ENCODE measurements at regions not wholly inside any gene's neighbourhood (a gene's known extent, or its start where the extent isn't known, plus 50 kb on each side); places are given as distances from the start of the nearest gene placed in this dataset.

DNA sequence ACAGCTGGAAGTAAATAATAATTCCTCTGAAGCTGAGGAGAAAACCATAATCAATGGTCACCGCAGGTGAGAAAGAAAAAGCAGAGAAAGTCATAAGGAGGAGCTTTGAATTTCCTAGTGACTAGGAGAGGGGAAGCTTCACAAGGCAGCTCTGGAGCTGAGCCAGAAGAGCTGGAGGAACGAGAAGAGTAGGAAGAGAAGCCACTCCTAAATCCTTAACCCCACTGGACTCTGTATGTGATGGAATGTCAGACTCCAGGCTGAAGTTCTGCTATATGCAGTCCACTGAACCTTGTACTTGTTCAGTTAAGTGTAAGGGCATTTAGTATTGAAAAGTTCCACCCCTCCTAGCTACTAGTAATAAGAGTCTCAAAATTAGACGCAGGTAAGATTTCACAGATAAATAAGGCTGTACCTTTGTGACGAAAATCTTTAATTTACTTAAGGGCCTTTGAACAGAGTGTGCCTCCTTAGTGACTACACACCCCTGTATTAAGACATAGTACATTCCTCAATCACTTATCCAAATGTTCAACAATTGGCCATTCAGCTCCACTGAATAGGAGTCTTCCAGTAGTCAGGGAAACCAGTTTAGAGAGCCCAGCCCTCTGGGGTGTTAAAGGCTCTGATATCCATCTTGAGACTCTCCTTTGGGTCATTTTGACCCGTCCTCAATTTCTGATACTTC, 71.4 kb upstream of the UFL1 start:
- Histone ChIP-seq H3K4me2 (ENCODE audit: low read length) (no peak overlapping the region), H3K9ac (ENCODE audit: low read length) (no peak overlapping the region), H3K4me3 (replicated peaks in 1 of 2; ENCODE audit: low read depth in 1 of 2, low read length in 2 of 2) (no peak overlapping the region), H3K36me3 (ENCODE audit: control insufficient read depth in 1 of 2, insufficient read depth in 2 of 2, low read length in 2 of 2) (no peaks in the 10 kb centered on the region), H3K79me2 (ENCODE audit: insufficient read depth, low read length) (no peaks in the 10 kb centered on the region), H3K9me3 (ENCODE audit: control insufficient read depth in 1 of 2, insufficient read depth in 1 of 2, low read depth in 1 of 2, low read length in 2 of 2) (no peaks in the 10 kb centered on the region), H3K27me3 (ENCODE audit: insufficient read depth, low read length) (no peaks in the 10 kb centered on the region), H4K20me1 (ENCODE audit: insufficient read depth) (no peaks in the 10 kb centered on the region), H2AFZ (ENCODE audit: low read depth, low read length, poor library complexity, severe bottlenecking) (no peak overlapping the region), H3K4me1 (ENCODE audit: control insufficient read depth in 1 of 2, insufficient read depth in 2 of 2, low read length in 2 of 2) (peaks cover 0 to 3% of the 10 kb centered on the region in 2 experiments; a peak in 1 of 4 replicates), H3K9me2 (ENCODE audit: insufficient read depth) (no peaks in the 10 kb centered on the region), H3K27ac (ENCODE audit: low read depth, low read length) (no peak overlapping the region)
- no peak for DNase-seq (ENCODE audit: low read depth, low spot score)
- no peak for TF ChIP-seq YY1 (IDR thresholded peaks at IDR 0.05; ENCODE audit: extremely low read depth, insufficient replicate concordance, low read depth, low read length)
- TF ChIP-seq CBX3 (IDR thresholded peaks at IDR 0.05; ENCODE audit: low read depth): no peak
- no peak for TF ChIP-seq EZH2phosphoT487 (IDR thresholded peaks at IDR 0.05; ENCODE audit: borderline replicate concordance)
- TF ChIP-seq JUND (IDR thresholded peaks at IDR 0.05): no peak
- no peak for TF ChIP-seq POLR2AphosphoS5 (IDR thresholded peaks at IDR 0.05; ENCODE audit: low read depth, low read length)
- no peak for TF ChIP-seq SP1 (IDR thresholded peaks at IDR 0.05; ENCODE audit: low read depth)
- TF ChIP-seq, protein P1, sequence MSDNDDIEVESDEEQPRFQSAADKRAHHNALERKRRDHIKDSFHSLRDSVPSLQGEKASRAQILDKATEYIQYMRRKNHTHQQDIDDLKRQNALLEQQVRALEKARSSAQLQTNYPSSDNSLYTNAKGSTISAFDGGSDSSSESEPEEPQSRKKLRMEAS (IDR thresholded peaks at IDR 0.05): no peak
- no peak for TF ChIP-seq FOSL1 (IDR thresholded peaks at IDR 0.05; ENCODE audit: low read depth)
- TF ChIP-seq RAD21 (IDR thresholded peaks at IDR 0.05; ENCODE audit: low read depth): no peak
- TF ChIP-seq, protein P2, sequence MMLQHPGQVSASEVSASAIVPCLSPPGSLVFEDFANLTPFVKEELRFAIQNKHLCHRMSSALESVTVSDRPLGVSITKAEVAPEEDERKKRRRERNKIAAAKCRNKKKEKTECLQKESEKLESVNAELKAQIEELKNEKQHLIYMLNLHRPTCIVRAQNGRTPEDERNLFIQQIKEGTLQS (IDR thresholded peaks at IDR 0.05): no peak
- TF ChIP-seq, protein P3, sequence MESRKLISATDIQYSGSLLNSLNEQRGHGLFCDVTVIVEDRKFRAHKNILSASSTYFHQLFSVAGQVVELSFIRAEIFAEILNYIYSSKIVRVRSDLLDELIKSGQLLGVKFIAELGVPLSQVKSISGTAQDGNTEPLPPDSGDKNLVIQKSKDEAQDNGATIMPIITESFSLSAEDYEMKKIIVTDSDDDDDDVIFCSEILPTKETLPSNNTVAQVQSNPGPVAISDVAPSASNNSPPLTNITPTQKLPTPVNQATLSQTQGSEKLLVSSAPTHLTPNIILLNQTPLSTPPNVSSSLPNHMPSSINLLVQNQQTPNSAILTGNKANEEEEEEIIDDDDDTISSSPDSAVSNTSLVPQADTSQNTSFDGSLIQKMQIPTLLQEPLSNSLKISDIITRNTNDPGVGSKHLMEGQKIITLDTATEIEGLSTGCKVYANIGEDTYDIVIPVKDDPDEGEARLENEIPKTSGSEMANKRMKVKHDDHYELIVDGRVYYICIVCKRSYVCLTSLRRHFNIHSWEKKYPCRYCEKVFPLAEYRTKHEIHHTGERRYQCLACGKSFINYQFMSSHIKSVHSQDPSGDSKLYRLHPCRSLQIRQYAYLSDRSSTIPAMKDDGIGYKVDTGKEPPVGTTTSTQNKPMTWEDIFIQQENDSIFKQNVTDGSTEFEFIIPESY (IDR thresholded peaks at IDR 0.05; ENCODE audit: extremely low read depth, insufficient replicate concordance, low read length): no peak
- TF ChIP-seq CEBPB (IDR thresholded peaks at IDR 0.05; ENCODE audit: low read depth): no peak
- no peak for TF ChIP-seq POLR2A (IDR thresholded peaks at IDR 0.05; ENCODE audit: borderline replicate concordance, extremely low read depth, insufficient read depth, insufficient read length)
- TF ChIP-seq TCF7L2 (IDR thresholded peaks at IDR 0.05; ENCODE audit: borderline replicate concordance, extremely low read depth, insufficient read depth, insufficient read length): no peak
- TF ChIP-seq ZNF274 (IDR thresholded peaks at IDR 0.05; ENCODE audit: low read depth, low read length): no peak
- TF ChIP-seq, protein P4, sequence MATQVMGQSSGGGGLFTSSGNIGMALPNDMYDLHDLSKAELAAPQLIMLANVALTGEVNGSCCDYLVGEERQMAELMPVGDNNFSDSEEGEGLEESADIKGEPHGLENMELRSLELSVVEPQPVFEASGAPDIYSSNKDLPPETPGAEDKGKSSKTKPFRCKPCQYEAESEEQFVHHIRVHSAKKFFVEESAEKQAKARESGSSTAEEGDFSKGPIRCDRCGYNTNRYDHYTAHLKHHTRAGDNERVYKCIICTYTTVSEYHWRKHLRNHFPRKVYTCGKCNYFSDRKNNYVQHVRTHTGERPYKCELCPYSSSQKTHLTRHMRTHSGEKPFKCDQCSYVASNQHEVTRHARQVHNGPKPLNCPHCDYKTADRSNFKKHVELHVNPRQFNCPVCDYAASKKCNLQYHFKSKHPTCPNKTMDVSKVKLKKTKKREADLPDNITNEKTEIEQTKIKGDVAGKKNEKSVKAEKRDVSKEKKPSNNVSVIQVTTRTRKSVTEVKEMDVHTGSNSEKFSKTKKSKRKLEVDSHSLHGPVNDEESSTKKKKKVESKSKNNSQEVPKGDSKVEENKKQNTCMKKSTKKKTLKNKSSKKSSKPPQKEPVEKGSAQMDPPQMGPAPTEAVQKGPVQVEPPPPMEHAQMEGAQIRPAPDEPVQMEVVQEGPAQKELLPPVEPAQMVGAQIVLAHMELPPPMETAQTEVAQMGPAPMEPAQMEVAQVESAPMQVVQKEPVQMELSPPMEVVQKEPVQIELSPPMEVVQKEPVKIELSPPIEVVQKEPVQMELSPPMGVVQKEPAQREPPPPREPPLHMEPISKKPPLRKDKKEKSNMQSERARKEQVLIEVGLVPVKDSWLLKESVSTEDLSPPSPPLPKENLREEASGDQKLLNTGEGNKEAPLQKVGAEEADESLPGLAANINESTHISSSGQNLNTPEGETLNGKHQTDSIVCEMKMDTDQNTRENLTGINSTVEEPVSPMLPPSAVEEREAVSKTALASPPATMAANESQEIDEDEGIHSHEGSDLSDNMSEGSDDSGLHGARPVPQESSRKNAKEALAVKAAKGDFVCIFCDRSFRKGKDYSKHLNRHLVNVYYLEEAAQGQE (IDR thresholded peaks at IDR 0.05; ENCODE audit: low read depth): no peak
- TF ChIP-seq, protein P5, sequence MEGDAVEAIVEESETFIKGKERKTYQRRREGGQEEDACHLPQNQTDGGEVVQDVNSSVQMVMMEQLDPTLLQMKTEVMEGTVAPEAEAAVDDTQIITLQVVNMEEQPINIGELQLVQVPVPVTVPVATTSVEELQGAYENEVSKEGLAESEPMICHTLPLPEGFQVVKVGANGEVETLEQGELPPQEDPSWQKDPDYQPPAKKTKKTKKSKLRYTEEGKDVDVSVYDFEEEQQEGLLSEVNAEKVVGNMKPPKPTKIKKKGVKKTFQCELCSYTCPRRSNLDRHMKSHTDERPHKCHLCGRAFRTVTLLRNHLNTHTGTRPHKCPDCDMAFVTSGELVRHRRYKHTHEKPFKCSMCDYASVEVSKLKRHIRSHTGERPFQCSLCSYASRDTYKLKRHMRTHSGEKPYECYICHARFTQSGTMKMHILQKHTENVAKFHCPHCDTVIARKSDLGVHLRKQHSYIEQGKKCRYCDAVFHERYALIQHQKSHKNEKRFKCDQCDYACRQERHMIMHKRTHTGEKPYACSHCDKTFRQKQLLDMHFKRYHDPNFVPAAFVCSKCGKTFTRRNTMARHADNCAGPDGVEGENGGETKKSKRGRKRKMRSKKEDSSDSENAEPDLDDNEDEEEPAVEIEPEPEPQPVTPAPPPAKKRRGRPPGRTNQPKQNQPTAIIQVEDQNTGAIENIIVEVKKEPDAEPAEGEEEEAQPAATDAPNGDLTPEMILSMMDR (IDR thresholded peaks at IDR 0.05 in 2 of 3, conservative IDR thresholded peaks at IDR 0.05 in 1 of 3; ENCODE audit: borderline replicate concordance in 1 of 3, insufficient read depth in 1 of 3, low read depth in 2 of 3, low read length in 2 of 3): no peak
- intact Hi-C loops (cut with micrococcal nuclease): no loop called here
- POLR2A ChIA-PET: no interaction called here
- no peak; the same call in 1 of the 2 replicates for ATAC-seq
- RAD21 ChIA-PET (ENCODE audit: low non-redundant PET in 1 of 2, low total read pairs in 2 of 2, uncharacterized antibody in 2 of 2, unreplicated experiment in 2 of 2): no interaction called here
- BruUV-seq (replicated peaks): no TSS peak
- CTCF ChIA-PET: interaction anchor here (0.7 kb wide), 1 partner anchor 15 kb away, joined by 3 read pairs; no protein-coding TSS in a partner anchor
